ENCODE measurements at regions not wholly inside any gene's neighbourhood (a gene's known extent, or its start where the extent isn't known, plus 50 kb on each side); places are given as distances from the start of the nearest gene placed in this dataset.

DNA sequence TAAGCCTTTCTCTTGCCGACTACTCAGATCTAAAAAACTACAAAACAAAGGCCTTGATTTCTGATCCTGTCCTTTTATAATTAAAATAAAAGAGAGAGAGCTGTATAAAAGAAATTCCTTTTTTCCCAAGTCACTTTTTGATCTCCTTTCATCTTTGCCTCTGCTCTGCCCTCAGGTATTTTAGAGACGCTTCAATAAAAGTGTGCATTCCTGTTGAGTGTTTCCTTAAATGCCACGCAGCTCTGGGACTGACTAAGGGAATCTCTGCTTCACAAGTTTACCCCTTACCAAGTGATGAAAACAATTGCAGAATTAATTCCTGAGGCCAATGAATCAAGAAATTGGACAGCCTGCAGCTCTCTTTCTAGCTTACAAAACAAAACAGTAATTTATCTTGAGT is 1109.8 kb downstream of the TMTC2 start:
- Histone ChIP-seq H3K36me3 (replicated peaks in 1 of 2; ENCODE audit: control extremely low read depth in 1 of 2, control insufficient read depth in 1 of 2, extremely low read depth in 1 of 2, insufficient read depth in 2 of 2, low read length in 1 of 2) (no peaks in the 10 kb centered on the region), H3K9ac (ENCODE audit: low read length) (no peak overlapping the region), H2AFZ (ENCODE audit: insufficient read depth, low read depth, low read length, poor library complexity, severe bottlenecking) (no peak overlapping the region), H3K4me2 (replicated peaks; ENCODE audit: low read depth, low read length, poor library complexity, severe bottlenecking) (no peak overlapping the region), H3K4me1 (ENCODE audit: control insufficient read depth in 2 of 2, insufficient read depth in 2 of 2, low read length in 2 of 2) (no peaks in the 10 kb centered on the region), H4K20me1 (ENCODE audit: control insufficient read depth, insufficient read depth, low read length, poor library complexity, severe bottlenecking) (no peaks in the 10 kb centered on the region), H3K27ac (ENCODE audit: low read length in 2 of 2) (no peak overlapping the region), H3K9me3 (ENCODE audit: control extremely low read depth in 1 of 3, control insufficient read depth in 2 of 3, insufficient read depth in 1 of 3, low read length in 2 of 3) (peaks cover 0 to 3% (median 0%) of the 10 kb centered on the region in 3 donors), H3K4me3 (ENCODE audit: control extremely low read depth in 1 of 5, extremely low read depth in 1 of 5, insufficient read depth in 1 of 5, low read depth in 2 of 5, low read length in 4 of 5) (no peak overlapping the region), H3K79me2 (ENCODE audit: control insufficient read depth, insufficient read depth, low read length) (no peaks in the 10 kb centered on the region), H3K27me3 (replicated peaks in 1 of 4; ENCODE audit: control extremely low read depth in 1 of 4, control insufficient read depth in 3 of 4, insufficient read depth in 4 of 4, low read length in 3 of 4) (no peaks in the 10 kb centered on the region)
- WGBS (ENCODE audit: insufficient coverage): 80% methylated on average over 1 of the region's 3 CpGs
- H3K27me3 Mint-ChIP-seq: no peaks in the 10 kb centered on the region
- no peaks in the 10 kb centered on the region for H3K4me1 Mint-ChIP-seq
- ChIA-PET CTCF (no interaction called here), POLR2A (no interaction called here)
- ATAC-seq (ENCODE audit: low read depth): no peak
- DNase-seq: no peak
- H3K27ac Mint-ChIP-seq: no peak overlapping the region
- TF ChIP-seq EZH2 (IDR thresholded peaks at IDR 0.05; ENCODE audit: borderline replicate concordance, insufficient read depth, low read depth, low read length, poor library complexity, severe bottlenecking): no peak
- TF ChIP-seq CTCF (IDR thresholded peaks at IDR 0.05): no peak
- H3K9me3 Mint-ChIP-seq (ENCODE audit: insufficient read depth): no peaks in the 10 kb centered on the region
- H3K4me3 Mint-ChIP-seq: no peak overlapping the region
- intact Hi-C loops (cut with micrococcal nuclease): no loop called here

DNA sequence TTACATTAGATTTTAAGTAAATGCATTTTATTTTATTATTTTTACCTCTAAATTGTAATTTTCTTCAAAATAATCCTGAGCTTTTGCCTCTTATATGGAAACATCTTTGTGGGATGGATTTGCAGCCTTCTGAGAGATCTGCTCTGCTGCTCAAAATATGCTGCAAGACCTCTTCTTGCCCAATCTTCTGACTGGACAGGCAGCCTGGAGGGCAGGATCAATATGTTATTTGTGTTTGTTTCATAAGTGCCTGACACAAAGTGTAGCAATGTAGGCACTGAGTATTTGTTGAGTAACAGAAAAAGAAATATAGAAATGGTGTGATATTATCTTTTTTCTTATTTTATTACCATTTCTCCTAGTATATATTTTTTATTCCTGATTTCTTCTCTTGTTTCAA is 1106.9 kb downstream of the TMTC2 start:
- H3K4me3 Mint-ChIP-seq: no peak overlapping the region
- Histone ChIP-seq H2AFZ (ENCODE audit: insufficient read depth, low read depth, low read length, poor library complexity, severe bottlenecking) (no peak overlapping the region), H3K27ac (ENCODE audit: low read length in 2 of 2) (no peak overlapping the region), H3K9me3 (ENCODE audit: control extremely low read depth in 1 of 3, control insufficient read depth in 2 of 3, insufficient read depth in 1 of 3, low read length in 2 of 3) (no peaks in the 10 kb centered on the region), H3K9ac (ENCODE audit: low read length) (no peak overlapping the region), H3K36me3 (replicated peaks in 1 of 2; ENCODE audit: control extremely low read depth in 1 of 2, control insufficient read depth in 1 of 2, extremely low read depth in 1 of 2, insufficient read depth in 2 of 2, low read length in 1 of 2) (no peaks in the 10 kb centered on the region), H3K4me2 (replicated peaks; ENCODE audit: low read depth, low read length, poor library complexity, severe bottlenecking) (no peak overlapping the region), H3K4me1 (ENCODE audit: control insufficient read depth in 2 of 2, insufficient read depth in 2 of 2, low read length in 2 of 2) (no peaks in the 10 kb centered on the region), H3K27me3 (replicated peaks in 1 of 4; ENCODE audit: control extremely low read depth in 1 of 4, control insufficient read depth in 3 of 4, insufficient read depth in 4 of 4, low read length in 3 of 4) (no peaks in the 10 kb centered on the region), H3K4me3 (ENCODE audit: control extremely low read depth in 1 of 5, extremely low read depth in 1 of 5, insufficient read depth in 1 of 5, low read depth in 2 of 5, low read length in 4 of 5) (no peak overlapping the region), H4K20me1 (ENCODE audit: control insufficient read depth, insufficient read depth, low read length, poor library complexity, severe bottlenecking) (no peaks in the 10 kb centered on the region), H3K79me2 (ENCODE audit: control insufficient read depth, insufficient read depth, low read length) (no peaks in the 10 kb centered on the region)
- H3K4me1 Mint-ChIP-seq: no peaks in the 10 kb centered on the region
- H3K27me3 Mint-ChIP-seq: no peaks in the 10 kb centered on the region
- TF ChIP-seq CTCF (IDR thresholded peaks at IDR 0.05): no peak
- no peak for TF ChIP-seq EZH2 (IDR thresholded peaks at IDR 0.05; ENCODE audit: borderline replicate concordance, insufficient read depth, low read depth, low read length, poor library complexity, severe bottlenecking)
- ChIA-PET POLR2A (no interaction called here), CTCF (no interaction called here)
- DNase-seq: no peak
- H3K9me3 Mint-ChIP-seq (ENCODE audit: insufficient read depth): no peaks in the 10 kb centered on the region
- intact Hi-C loops (cut with micrococcal nuclease): no loop called here
- H3K27ac Mint-ChIP-seq: no peak overlapping the region
- no peak for ATAC-seq (ENCODE audit: low read depth)

Measured in B cell (primary cell).